ENCODE measurements at regions not wholly inside any gene's neighbourhood (a gene's known extent, or its start where the extent isn't known, plus 50 kb on each side); places are given as distances from the start of the nearest gene placed in this dataset.

GRCh38 chr4:10737337-10737736, 52.8 kb upstream of the CLNK start:
- DNase-seq (ENCODE audit: low read depth in 1 of 2, low spot score in 2 of 2) (no peak), FAIRE-seq (no peak)
- Histone ChIP-seq H3K79me2 (ENCODE audit: control insufficient read depth in 1 of 2, insufficient read depth in 2 of 2, low read length in 2 of 2) (no peaks in the 10 kb centered on the region), H2BK12ac (ENCODE audit: low read depth, low read length) (no peak overlapping the region), H2AK5ac (ENCODE audit: low read depth, low read length) (no peak overlapping the region), H2BK120ac (replicated peaks; ENCODE audit: low read depth, low read length) (no peak overlapping the region), H3K14ac (ENCODE audit: insufficient read length) (no peak overlapping the region), H3K36me3 (ENCODE audit: control insufficient read depth in 2 of 4, insufficient read depth in 4 of 4, low read length in 3 of 4) (no peaks in the 10 kb centered on the region), H4K8ac (ENCODE audit: extremely low read depth, insufficient read depth, low read length) (no peak overlapping the region), H3K79me1 (ENCODE audit: low read depth, low read length) (no peaks in the 10 kb centered on the region), H3K56ac (replicated peaks; ENCODE audit: insufficient read length, low read depth, low read length) (no peak overlapping the region), H3K18ac (ENCODE audit: extremely low read depth, low read length) (no peak overlapping the region), H4K91ac (replicated peaks; ENCODE audit: insufficient read length, low read length) (no peak overlapping the region), H3K4ac (replicated peaks; ENCODE audit: insufficient read length, low read depth, low read length) (no peak overlapping the region), H3K4me3 (ENCODE audit: extremely low read depth in 1 of 4, insufficient read depth in 2 of 4, low read depth in 3 of 4, low read length in 4 of 4) (no peak overlapping the region), H4K5ac (ENCODE audit: insufficient read length, low read depth, low read length) (no peak overlapping the region), H3K9me3 (ENCODE audit: insufficient read depth in 2 of 2, low read depth in 1 of 2, low read length in 1 of 2) (no peaks in the 10 kb centered on the region), H2BK15ac (ENCODE audit: low read length) (no peak overlapping the region), H3K4me1 (replicated peaks in 1 of 4; ENCODE audit: control insufficient read depth in 3 of 4, insufficient read depth in 4 of 4, low read length in 3 of 4) (peaks cover 0 to 4% (median 2%) of the 10 kb centered on the region in 4 experiments; a peak in 2 of 7 replicates), H2BK20ac (ENCODE audit: low read length) (no peak overlapping the region), H3K9ac (replicated peaks in 1 of 4; ENCODE audit: extremely low read depth in 1 of 4, low read depth in 3 of 4, low read length in 3 of 4) (no peak overlapping the region), H3K27ac (ENCODE audit: low read depth, low read length) (no peak overlapping the region), H3K23me2 (ENCODE audit: low read depth, low read length) (no peaks in the 10 kb centered on the region), H4K20me1 (replicated peaks in 1 of 2; ENCODE audit: control insufficient read depth in 1 of 2, insufficient read depth in 2 of 2, low read length in 2 of 2) (no peaks in the 10 kb centered on the region), H3K4me2 (ENCODE audit: insufficient read depth in 1 of 2, low read depth in 2 of 2, low read length in 2 of 2) (no peak overlapping the region), H2AFZ (ENCODE audit: low read length) (no peak overlapping the region), H2BK5ac (ENCODE audit: low read depth, low read length) (no peak overlapping the region), H3K23ac (ENCODE audit: insufficient read length) (no peak overlapping the region), H3K27me3 (replicated peaks in 1 of 4; ENCODE audit: control insufficient read depth in 3 of 4, extremely low read depth in 1 of 4, insufficient read depth in 3 of 4, low read length in 3 of 4) (no peaks in the 10 kb centered on the region)
- WGBS, 2 experiments (ENCODE audit: extremely low coverage in 1 of 2, insufficient coverage in 1 of 2, insufficient read length in 1 of 2, insufficient replicate concordance in 2 of 2, low coverage in 1 of 2, low lambda C conversion rate in 2 of 2, missing lambda C conversion rate in 1 of 2) = 95% methylated on average over 6 of the region's 6 CpGs; no CpG with 5 or more reads in 1 of the 2 experiments
- ChIA-PET POLR2A (ENCODE audit: partially characterized antibody) (no interaction called here), CTCF (ENCODE audit: partially characterized antibody) (interaction anchor here (0.8 to 2.5 kb wide), 6 partner anchors 10 to 66 kb away, joined by 3 to 7 read pairs (median 4); no protein-coding TSS in a partner anchor)
- no peak for TF ChIP-seq SAP30 (IDR thresholded peaks at IDR 0.05; ENCODE audit: insufficient read depth, insufficient replicate concordance, low read length)
- no peak for TF ChIP-seq RFX5 (IDR thresholded peaks at IDR 0.05; ENCODE audit: borderline replicate concordance, low read depth, low read length)

Measured in H1 (cell line).